Activated T-helper 1 cell treated with anti-CD3 and anti-CD28 coated beads, Interleukin-12 subunit alpha, Interleukin-12 subunit beta, Interleukin-2, Interleukin-4 antibody, amounts not matched to agents 30 ng/mL and 10 ng/mL and 1 ng/mL, durations not matched to agents 14 hours and 24 hours and 36 hours (primary cell): ENCODE measurements at regions not wholly inside any gene's neighbourhood (a gene's known extent, or its start where the extent isn't known, plus 50 kb on each side); places are given as distances from the start of the nearest gene placed in this dataset.
"Not testable (repeated sequence)": the region's sequence is repeated elsewhere in the genome, so short reads cannot be mapped to it uniquely, and the experiment has no call there.

Experiments
- DNase-seq: peaks from one replicate; pipeline ENCODE4 v3.0.0; 2021; ENCODE audit warnings: low spot score
- H3K27ac Mint-ChIP-seq: one replicate; pipeline ENCODE4 v1.8.0; 2021; ENCODE audit warnings: mild to moderate bottlenecking, mixed read lengths
- H3K27me3 Mint-ChIP-seq: one replicate; pipeline ENCODE4 v1.8.0; 2022; ENCODE audit warnings: mild to moderate bottlenecking, moderate library complexity, mixed read lengths; ENCODE audit not compliant: insufficient read depth
- H3K36me3 Mint-ChIP-seq: one replicate; pipeline ENCODE4 v1.8.0; 2021; ENCODE audit warnings: low read depth, mixed read lengths
- H3K4me1 Mint-ChIP-seq: one replicate; pipeline ENCODE4 v1.8.0; 2021; ENCODE audit warnings: low read depth, mixed read lengths
- H3K4me3 Mint-ChIP-seq: one replicate; pipeline ENCODE4 v1.8.0; 2021; ENCODE audit warnings: mild to moderate bottlenecking, moderate library complexity, mixed read lengths
- H3K9me3 Mint-ChIP-seq: one replicate; pipeline ENCODE4 v1.8.0; 2021; ENCODE audit warnings: mixed read lengths
- intact Hi-C: fragments of 100-400 bp; cut with micrococcal nuclease; formaldehyde crosslinking; loops from one replicate; pipeline ENCODE4 v1.15.1; 2024

GRCh38 chr1:25171013-25171412 is 61.3 kb downstream of the SYF2 start:
- H3K27me3 Mint-ChIP-seq, H3K9me3 Mint-ChIP-seq, H3K4me3 Mint-ChIP-seq, H3K36me3 Mint-ChIP-seq, H3K4me1 Mint-ChIP-seq, DNase-seq, intact Hi-C loops, H3K27ac Mint-ChIP-seq: not testable (repeated sequence)

GRCh38 chr1:25170439-25170838 is 61.9 kb downstream of the SYF2 start:
- DNase-seq: no peak
- Mint-ChIP-seq H3K9me3 (no peaks in the 10 kb centered on the region), H3K4me3 (no peak overlapping the region), H3K27me3 (peaks cover 4% of the 10 kb centered on the region), H3K4me1 (no peaks in the 10 kb centered on the region), H3K36me3 (no peaks in the 10 kb centered on the region), H3K27ac (no peak overlapping the region)
- intact Hi-C loops: no loop called here

- no peak for DNase-seq
- H3K27me3 Mint-ChIP-seq: peaks cover 4% of the 10 kb centered on the region
- H3K27ac Mint-ChIP-seq: no peak overlapping the region
- H3K4me1 Mint-ChIP-seq: no peaks in the 10 kb centered on the region
- H3K9me3 Mint-ChIP-seq: no peaks in the 10 kb centered on the region
- no peaks in the 10 kb centered on the region for H3K36me3 Mint-ChIP-seq
- H3K4me3 Mint-ChIP-seq: no peak overlapping the region
- intact Hi-C loops: no loop called here
Observed at GRCh38 chr1:25169610-25170009, 62.7 kb downstream of the SYF2 start.

GRCh38 chr1:25169168-25169567 is 63.1 kb downstream of the SYF2 start:
- Mint-ChIP-seq H3K9me3 (no peaks in the 10 kb centered on the region), H3K27ac (no peak overlapping the region), H3K4me1 (no peaks in the 10 kb centered on the region), H3K27me3 (peaks cover 5% of the 10 kb centered on the region), H3K36me3 (no peaks in the 10 kb centered on the region), H3K4me3 (no peak overlapping the region)
- no peak for DNase-seq
- intact Hi-C loops: no loop called here

GRCh38 chr1:25168193-25169071 is 63.9 kb downstream of the SYF2 start:
- Mint-ChIP-seq H3K4me3 (no peak overlapping the region), H3K36me3 (no peaks in the 10 kb centered on the region), H3K4me1 (no peaks in the 10 kb centered on the region), H3K27ac (no peak overlapping the region), H3K27me3 (peaks cover 6% of the 10 kb centered on the region), H3K9me3 (no peaks in the 10 kb centered on the region)
- intact Hi-C loops: no loop called here
- DNase-seq: no peak

GRCh38 chr1:25167269-25168192 is 64.8 kb downstream of the SYF2 start:
- Mint-ChIP-seq H3K27me3 (peaks cover 6% of the 10 kb centered on the region), H3K27ac (no peak overlapping the region), H3K4me1 (no peaks in the 10 kb centered on the region), H3K9me3 (no peaks in the 10 kb centered on the region), H3K4me3 (no peak overlapping the region), H3K36me3 (no peaks in the 10 kb centered on the region)
- no peak for DNase-seq
- intact Hi-C loops: no loop called here

- Mint-ChIP-seq H3K27ac (no peak overlapping the region), H3K9me3 (no peaks in the 10 kb centered on the region), H3K4me3 (no peak overlapping the region), H3K36me3 (no peaks in the 10 kb centered on the region), H3K27me3 (peaks cover 11% of the 10 kb centered on the region), H3K4me1 (no peaks in the 10 kb centered on the region)
- no peak for DNase-seq
- intact Hi-C loops: no loop called here
Observed at GRCh38 chr1:25166847-25167246, 65.5 kb downstream of the SYF2 start.

GRCh38 chr1:25163986-25164385 is 68.3 kb downstream of the SYF2 start:
- peaks cover 32% of the 10 kb centered on the region for H3K27me3 Mint-ChIP-seq
- no peaks in the 10 kb centered on the region for H3K9me3 Mint-ChIP-seq
- intact Hi-C loops: no loop called here
- no peaks in the 10 kb centered on the region for H3K4me1 Mint-ChIP-seq
- H3K4me3 Mint-ChIP-seq: no peak overlapping the region
- no peak for DNase-seq
- no peak overlapping the region for H3K27ac Mint-ChIP-seq
- H3K36me3 Mint-ChIP-seq: no peaks in the 10 kb centered on the region

- Mint-ChIP-seq H3K27me3 (peaks cover 42% of the 10 kb centered on the region), H3K9me3 (no peaks in the 10 kb centered on the region), H3K27ac (no peak overlapping the region), H3K36me3 (no peaks in the 10 kb centered on the region), H3K4me3 (no peak overlapping the region), H3K4me1 (no peaks in the 10 kb centered on the region)
- DNase-seq: no peak
- intact Hi-C loops: no loop called here
Observed at GRCh38 chr1:25161981-25162380, 70.3 kb downstream of the SYF2 start.

- intact Hi-C loops: no loop called here
- H3K27me3 Mint-ChIP-seq: peaks cover 57% of the 10 kb centered on the region
Observed at GRCh38 chr1:25157846-25158245, 74.5 kb downstream of the SYF2 start.

GRCh38 chr1:25150985-25151495 is 81.3 kb downstream of the SYF2 start:
- H3K9me3 Mint-ChIP-seq: no peaks in the 10 kb centered on the region
- peaks cover 9% of the 10 kb centered on the region for H3K4me1 Mint-ChIP-seq
- intact Hi-C loops: no loop called here
- H3K27ac Mint-ChIP-seq: no peak overlapping the region
- no peaks in the 10 kb centered on the region for H3K36me3 Mint-ChIP-seq
- peaks cover 37% of the 10 kb centered on the region for H3K27me3 Mint-ChIP-seq
- DNase-seq: no peak
- H3K4me3 Mint-ChIP-seq: no peak overlapping the region

More at GRCh38 chr1:25157846-25158245, 74.5 kb downstream of the SYF2 start:
- Mint-ChIP-seq H3K36me3 (no peaks in the 10 kb centered on the region), H3K4me3 (no peak overlapping the region), H3K9me3 (no peaks in the 10 kb centered on the region), H3K27ac (no peak overlapping the region), H3K4me1 (no peaks in the 10 kb centered on the region)
- DNase-seq: no peak

GRCh38 chr1:25148673-25149300 is 83.5 kb downstream of the SYF2 start:
- peak; percentile 29 for DNase-seq
- Mint-ChIP-seq H3K9me3 (no peaks in the 10 kb centered on the region), H3K4me1 (peaks cover 9% of the 10 kb centered on the region), H3K36me3 (no peaks in the 10 kb centered on the region), H3K27me3 (peaks cover 38% of the 10 kb centered on the region), H3K4me3 (no peak overlapping the region), H3K27ac (no peak overlapping the region)
- intact Hi-C loops: loop anchor here (1.0 kb wide), 3 partner anchors 31 to 300 kb away; no protein-coding TSS in a partner anchor
